DND-41 (cell line): ENCODE measurements at regions not wholly inside any gene's neighbourhood (a gene's known extent, or its start where the extent isn't known, plus 50 kb on each side); places are given as distances from the start of the nearest gene placed in this dataset.

ENCODE experiments used
- EZH2 ChIP-seq: IDR thresholded peaks from 3 replicates; pipeline ENCODE4 v1.6.1; 2012; ENCODE audit warnings: borderline replicate concordance, low read depth, mild to moderate bottlenecking, moderate library complexity, low read length, inconsistent platforms; ENCODE audit not compliant: severe bottlenecking
- TF ChIP-seq, protein P1 (sequence below): IDR thresholded peaks from 2 replicates; pipeline ENCODE4 v1.5.1; 2012; ENCODE audit warnings: borderline replicate concordance, low read length, moderate library complexity, mild to moderate bottlenecking; ENCODE audit not compliant: poor library complexity, severe bottlenecking; ENCODE audit errors: extremely low read depth

DNA sequence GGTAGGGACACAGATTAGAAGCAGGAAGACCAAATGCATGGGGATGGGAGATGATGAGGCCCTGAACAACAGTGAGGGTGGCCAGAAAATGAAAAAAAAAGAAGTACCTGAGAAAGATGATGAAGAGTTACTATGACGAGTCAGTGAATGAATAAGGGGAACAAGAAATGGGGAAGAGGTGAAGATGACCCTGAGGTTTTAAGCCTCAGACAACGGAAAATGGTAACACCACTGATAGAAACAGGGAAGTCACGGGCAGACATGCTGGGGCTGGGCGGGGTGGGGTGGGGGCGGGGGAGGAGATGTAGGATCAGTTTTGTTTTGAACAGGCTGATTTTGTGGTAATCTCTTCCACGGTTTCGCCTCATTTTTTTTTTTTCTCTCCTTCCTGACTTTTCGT, 205.1 kb upstream of the CADM1 start:
- TF ChIP-seq, protein P1, sequence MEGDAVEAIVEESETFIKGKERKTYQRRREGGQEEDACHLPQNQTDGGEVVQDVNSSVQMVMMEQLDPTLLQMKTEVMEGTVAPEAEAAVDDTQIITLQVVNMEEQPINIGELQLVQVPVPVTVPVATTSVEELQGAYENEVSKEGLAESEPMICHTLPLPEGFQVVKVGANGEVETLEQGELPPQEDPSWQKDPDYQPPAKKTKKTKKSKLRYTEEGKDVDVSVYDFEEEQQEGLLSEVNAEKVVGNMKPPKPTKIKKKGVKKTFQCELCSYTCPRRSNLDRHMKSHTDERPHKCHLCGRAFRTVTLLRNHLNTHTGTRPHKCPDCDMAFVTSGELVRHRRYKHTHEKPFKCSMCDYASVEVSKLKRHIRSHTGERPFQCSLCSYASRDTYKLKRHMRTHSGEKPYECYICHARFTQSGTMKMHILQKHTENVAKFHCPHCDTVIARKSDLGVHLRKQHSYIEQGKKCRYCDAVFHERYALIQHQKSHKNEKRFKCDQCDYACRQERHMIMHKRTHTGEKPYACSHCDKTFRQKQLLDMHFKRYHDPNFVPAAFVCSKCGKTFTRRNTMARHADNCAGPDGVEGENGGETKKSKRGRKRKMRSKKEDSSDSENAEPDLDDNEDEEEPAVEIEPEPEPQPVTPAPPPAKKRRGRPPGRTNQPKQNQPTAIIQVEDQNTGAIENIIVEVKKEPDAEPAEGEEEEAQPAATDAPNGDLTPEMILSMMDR: no peak
- TF ChIP-seq EZH2: no peak
